MM.1S (cell line): ENCODE measurements at regions not wholly inside any gene's neighbourhood (a gene's known extent, or its start where the extent isn't known, plus 50 kb on each side); places are given as distances from the start of the nearest gene placed in this dataset.

ENCODE experiments used
- DNase-seq: peaks from one replicate; pipeline ENCODE4 v3.0.0-alpha.2; 2015
- H2AFZ ChIP-seq: fragments of 300-600 bp; sonication (generic); 2 replicates; pipeline ENCODE4 v1.6.0; 2016; ENCODE audit warnings: antibody characterized with exemption, low read length
- H3F3A ChIP-seq: fragments of 300-600 bp; sonication (generic); 2 replicates; pipeline ENCODE4 v1.6.1; 2016; ENCODE audit warnings: mild to moderate bottlenecking, antibody characterized with exemption, low read length, moderate library complexity, mixed read lengths; ENCODE audit not compliant: insufficient read depth
- H3K27ac ChIP-seq: fragments of 300-600 bp; sonication (generic); 2 replicates; pipeline ENCODE4 v1.5.1; 2016; ENCODE audit warnings: mild to moderate bottlenecking, low read length
- H3K27me3 ChIP-seq: fragments of 300-600 bp; sonication (generic); replicated peaks from 2 replicates; pipeline ENCODE4 v1.6.0; 2016; ENCODE audit warnings: low read length; ENCODE audit not compliant: insufficient read depth
- H3K36me3 ChIP-seq: fragments of 300-600 bp; sonication (generic); replicated peaks from 2 replicates; pipeline ENCODE4 v1.6.1; 2016; ENCODE audit warnings: mild to moderate bottlenecking, low read length, mixed read lengths; ENCODE audit not compliant: insufficient read depth
- H3K4me1 ChIP-seq: fragments of 300-600 bp; sonication (generic); 2 replicates; pipeline ENCODE4 v1.6.1; 2016; ENCODE audit warnings: low read length, mixed read lengths
- H3K4me2 ChIP-seq: fragments of 300-600 bp; sonication (generic); 2 replicates; pipeline ENCODE4 v1.6.0; 2016; ENCODE audit warnings: low read depth, low read length
- H3K4me3 ChIP-seq: fragments of 300-600 bp; sonication (generic); 2 replicates; pipeline ENCODE4 v1.5.1; 2016; ENCODE audit warnings: low read length, mixed read lengths
- H3K79me2 ChIP-seq: fragments of 300-600 bp; sonication (generic); 2 replicates; pipeline ENCODE4 v1.6.1; 2016; ENCODE audit warnings: mixed run types, low read length, mixed read lengths
- H3K9ac ChIP-seq: fragments of 300-600 bp; sonication (generic); 2 replicates; pipeline ENCODE4 v1.6.1; 2016; ENCODE audit warnings: low read length, mixed read lengths
- H3K9me2 ChIP-seq: fragments of 300-600 bp; sonication (generic); replicated peaks from 2 replicates; pipeline ENCODE4 v1.6.1; 2016; ENCODE audit warnings: mild to moderate bottlenecking, low read length, mixed read lengths; ENCODE audit not compliant: insufficient read depth
- H3K9me3 ChIP-seq: fragments of 300-600 bp; sonication (generic); replicated peaks from 2 replicates; pipeline ENCODE4 v1.6.1; 2016; ENCODE audit warnings: mild to moderate bottlenecking, low read length, mixed read lengths; ENCODE audit not compliant: insufficient read depth
- H4K20me1 ChIP-seq: fragments of 300-600 bp; sonication (generic); 2 replicates; pipeline ENCODE4 v1.6.1; 2016; ENCODE audit warnings: mild to moderate bottlenecking, low read length, moderate library complexity, mixed read lengths; ENCODE audit not compliant: insufficient read depth
- CTCF ChIP-seq: fragments of 300-600 bp; sonication (generic); IDR thresholded peaks from 2 replicates; pipeline ENCODE4 v1.5.1; 2016; ENCODE audit warnings: antibody characterized with exemption, low read length, mixed read lengths
- EZH2 ChIP-seq: fragments of 300-600 bp; sonication (generic); optimal IDR thresholded peaks from 2 replicates; pipeline ENCODE3; 2017; ENCODE audit warnings: low read depth, mild to moderate bottlenecking, antibody characterized with exemption, low read length, mixed read lengths
- EZH2phosphoT487 ChIP-seq: fragments of 300-600 bp; sonication (generic); IDR thresholded peaks from 2 replicates; pipeline ENCODE4 v1.6.1; 2018; ENCODE audit warnings: antibody characterized with exemption, low read length

- no peak overlapping the region for H2AFZ ChIP-seq
- H3K9me2 ChIP-seq, result no peaks in the 10 kb centered on the region
- no peaks in the 10 kb centered on the region for H3F3A ChIP-seq
- no peak overlapping the region for H3K9ac ChIP-seq
- H3K36me3 ChIP-seq, result no peaks in the 10 kb centered on the region
- H3K27me3 ChIP-seq, result no peaks in the 10 kb centered on the region
- no peak overlapping the region for H3K4me3 ChIP-seq
- TF ChIP-seq EZH2phosphoT487, result no peak
- no peak for DNase-seq
- H3K79me2 ChIP-seq, result no peaks in the 10 kb centered on the region
- no peaks in the 10 kb centered on the region for H3K9me3 ChIP-seq
- H3K4me1 ChIP-seq, result no peaks in the 10 kb centered on the region
- H3K4me2 ChIP-seq, result no peak overlapping the region
- H3K27ac ChIP-seq, result no peak overlapping the region
- no peaks in the 10 kb centered on the region for H4K20me1 ChIP-seq
Observed at GRCh38 chr1:90414201-90414600, 302.9 kb downstream of the BARHL2 start.

- H4K20me1 ChIP-seq, result no peaks in the 10 kb centered on the region
- H3F3A ChIP-seq, result no peaks in the 10 kb centered on the region
- no peak for DNase-seq
Observed at GRCh38 chr1:90413519-90413918, 303.6 kb downstream of the BARHL2 start.

GRCh38 chr1:90412563-90412962 is 304.5 kb downstream of the BARHL2 start:
- Histone ChIP-seq H3K27ac (no peak overlapping the region), H2AFZ (no peak overlapping the region), H3K4me2 (no peak overlapping the region), H3K79me2 (no peaks in the 10 kb centered on the region), H3K36me3 (no peaks in the 10 kb centered on the region), H4K20me1 (no peaks in the 10 kb centered on the region), H3K9me2 (no peaks in the 10 kb centered on the region), H3K4me1 (no peaks in the 10 kb centered on the region), H3F3A (no peaks in the 10 kb centered on the region), H3K4me3 (no peak overlapping the region), H3K9ac (no peak overlapping the region), H3K9me3 (no peaks in the 10 kb centered on the region), H3K27me3 (no peaks in the 10 kb centered on the region)
- no peak for DNase-seq
- no peak for TF ChIP-seq CTCF
- no peak for TF ChIP-seq EZH2phosphoT487
- no peak for TF ChIP-seq EZH2

More at GRCh38 chr1:90413519-90413918, 303.6 kb downstream of the BARHL2 start:
- Histone ChIP-seq H3K36me3 (no peaks in the 10 kb centered on the region), H3K27ac (no peak overlapping the region), H3K9ac (no peak overlapping the region), H2AFZ (no peak overlapping the region), H3K4me3 (no peak overlapping the region), H3K79me2 (no peaks in the 10 kb centered on the region), H3K4me1 (no peaks in the 10 kb centered on the region), H3K4me2 (no peak overlapping the region), H3K27me3 (no peaks in the 10 kb centered on the region), H3K9me3 (no peaks in the 10 kb centered on the region), H3K9me2 (no peaks in the 10 kb centered on the region)
- TF ChIP-seq EZH2 (no peak), EZH2phosphoT487 (no peak), CTCF (no peak)

GRCh38 chr1:90411185-90411584 is 305.9 kb downstream of the BARHL2 start:
- no peaks in the 10 kb centered on the region for H3F3A ChIP-seq
- no peak overlapping the region for H3K27ac ChIP-seq
- no peak overlapping the region for H3K4me3 ChIP-seq
- no peaks in the 10 kb centered on the region for H3K36me3 ChIP-seq
- no peak overlapping the region for H3K9ac ChIP-seq
- no peak overlapping the region for H3K4me2 ChIP-seq
- no peaks in the 10 kb centered on the region for H3K27me3 ChIP-seq
- H3K9me3 ChIP-seq, result no peaks in the 10 kb centered on the region
- TF ChIP-seq EZH2, result no peak
- no peak for TF ChIP-seq CTCF
- no peak for TF ChIP-seq EZH2phosphoT487
- no peaks in the 10 kb centered on the region for H3K79me2 ChIP-seq
- no peaks in the 10 kb centered on the region for H4K20me1 ChIP-seq
- H2AFZ ChIP-seq, result no peak overlapping the region
- H3K4me1 ChIP-seq, result no peaks in the 10 kb centered on the region
- H3K9me2 ChIP-seq, result no peaks in the 10 kb centered on the region
- no peak for DNase-seq
